ENCODE measurements at regions not wholly inside any gene's neighbourhood (a gene's known extent, or its start where the extent isn't known, plus 50 kb on each side); places are given as distances from the start of the nearest gene placed in this dataset.

- DNase-seq (ENCODE audit: low read depth) = peak; percentile 41
- no peak overlapping the region for H3K4me3 ChIP-seq (ENCODE audit: control insufficient read depth, low read depth, low read length)
- TF ChIP-seq, protein P1, sequence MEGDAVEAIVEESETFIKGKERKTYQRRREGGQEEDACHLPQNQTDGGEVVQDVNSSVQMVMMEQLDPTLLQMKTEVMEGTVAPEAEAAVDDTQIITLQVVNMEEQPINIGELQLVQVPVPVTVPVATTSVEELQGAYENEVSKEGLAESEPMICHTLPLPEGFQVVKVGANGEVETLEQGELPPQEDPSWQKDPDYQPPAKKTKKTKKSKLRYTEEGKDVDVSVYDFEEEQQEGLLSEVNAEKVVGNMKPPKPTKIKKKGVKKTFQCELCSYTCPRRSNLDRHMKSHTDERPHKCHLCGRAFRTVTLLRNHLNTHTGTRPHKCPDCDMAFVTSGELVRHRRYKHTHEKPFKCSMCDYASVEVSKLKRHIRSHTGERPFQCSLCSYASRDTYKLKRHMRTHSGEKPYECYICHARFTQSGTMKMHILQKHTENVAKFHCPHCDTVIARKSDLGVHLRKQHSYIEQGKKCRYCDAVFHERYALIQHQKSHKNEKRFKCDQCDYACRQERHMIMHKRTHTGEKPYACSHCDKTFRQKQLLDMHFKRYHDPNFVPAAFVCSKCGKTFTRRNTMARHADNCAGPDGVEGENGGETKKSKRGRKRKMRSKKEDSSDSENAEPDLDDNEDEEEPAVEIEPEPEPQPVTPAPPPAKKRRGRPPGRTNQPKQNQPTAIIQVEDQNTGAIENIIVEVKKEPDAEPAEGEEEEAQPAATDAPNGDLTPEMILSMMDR (conservative IDR thresholded peaks at IDR 0.05; ENCODE audit: control insufficient read depth, insufficient read depth, low read depth, low read length) = no peak
Observed at GRCh38 chr13:32940601-32941000, 75.6 kb upstream of the KL start.

- TF ChIP-seq, protein P1 (conservative IDR thresholded peaks at IDR 0.05; ENCODE audit: control insufficient read depth, insufficient read depth, low read depth, low read length) = no peak
- H3K4me3 ChIP-seq (ENCODE audit: control insufficient read depth, low read depth, low read length) = no peak overlapping the region
- no peak for DNase-seq (ENCODE audit: low read depth)
Observed at GRCh38 chr13:32941368-32941767, 74.9 kb upstream of the KL start.

GRCh38 chr13:32946558-32946957 is 69.7 kb upstream of the KL start:
- TF ChIP-seq, protein P1 (conservative IDR thresholded peaks at IDR 0.05; ENCODE audit: control insufficient read depth, insufficient read depth, low read depth, low read length) = no peak
- H3K4me3 ChIP-seq (ENCODE audit: control insufficient read depth, low read depth, low read length) = no peak overlapping the region
- no peak for DNase-seq (ENCODE audit: low read depth)

GRCh38 chr13:32947411-32948276 is 68.6 kb upstream of the KL start:
- DNase-seq (ENCODE audit: low read depth) = no peak
- TF ChIP-seq, protein P1 (conservative IDR thresholded peaks at IDR 0.05; ENCODE audit: control insufficient read depth, insufficient read depth, low read depth, low read length) = no peak
- H3K4me3 ChIP-seq (ENCODE audit: control insufficient read depth, low read depth, low read length) = no peak overlapping the region

DNA sequence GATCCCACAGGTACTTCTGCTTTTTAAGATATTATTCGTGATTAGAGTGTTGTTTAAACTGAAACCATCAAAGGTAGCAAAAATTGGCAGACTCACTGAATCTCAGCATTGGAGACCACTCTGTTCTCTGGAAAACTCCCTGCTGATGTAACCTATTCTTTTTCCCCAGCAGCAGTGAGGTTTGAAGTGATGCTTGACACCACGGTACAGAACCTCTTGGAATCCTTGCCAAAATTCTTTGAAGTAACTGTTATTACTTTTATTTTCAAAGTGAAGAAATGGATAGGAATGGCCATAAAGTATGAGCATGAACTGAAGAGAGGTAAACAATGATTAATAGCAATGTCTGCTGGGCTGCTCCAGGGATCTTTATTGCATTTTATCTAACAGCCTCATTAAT is 66.4 kb upstream of the KL start:
- no peak for DNase-seq (ENCODE audit: low read depth)
- TF ChIP-seq, protein P1 (conservative IDR thresholded peaks at IDR 0.05; ENCODE audit: control insufficient read depth, insufficient read depth, low read depth, low read length) = no peak
- H3K4me3 ChIP-seq (ENCODE audit: control insufficient read depth, low read depth, low read length) = no peak overlapping the region

- TF ChIP-seq, protein P1 (conservative IDR thresholded peaks at IDR 0.05; ENCODE audit: control insufficient read depth, insufficient read depth, low read depth, low read length) = no peak
- no peak for DNase-seq (ENCODE audit: low read depth)
- H3K4me3 ChIP-seq (ENCODE audit: control insufficient read depth, low read depth, low read length) = no peak overlapping the region
Observed at GRCh38 chr13:32951580-32951979, 64.6 kb upstream of the KL start.
